HCT116 (cell line): ENCODE measurements at regions not wholly inside any gene's neighbourhood (a gene's known extent, or its start where the extent isn't known, plus 50 kb on each side); places are given as distances from the start of the nearest gene placed in this dataset.

Experiments used
- ATAC-seq: fragments of 200-7000 bp; cut with Tn5 transposase; 2 replicates; pipeline ENCODE4 v1.9.1; 2020; ENCODE audit warnings: mild to moderate bottlenecking, moderate library complexity
- BruUV-seq: library from RNA; stranded (reverse); fragments of 400-500 nt; replicated peaks from 2 replicates; lab custom pipeline; 2021; lab: Mats Ljungman, UMichigan
- CTCF ChIA-PET: fragments of 300-600 bp; sonication (Branson Sonifier 250); formaldehyde crosslinking; loops from one replicate; lab custom pipeline; 2021; ENCODE audit warnings: antibody characterized with exemption; lab: Charles Lee
- POLR2A ChIA-PET: fragments of 300-600, 350-600 bp; sonication (Branson Sonifier 250); formaldehyde crosslinking; loops from one replicate; lab custom pipeline; 2021; ENCODE audit warnings: antibody characterized with exemption; lab: Charles Lee
- RAD21 ChIA-PET, 2 experiments: fragments of 300-600 bp; sonication (Branson Sonifier 250); formaldehyde crosslinking; loops; one replicate each; lab custom pipeline; 2023; ENCODE audit warnings: low total read pairs in 2 of 2; ENCODE audit not compliant: uncharacterized antibody in 2 of 2, unreplicated experiment in 2 of 2, low non-redundant PET in 1 of 2; lab: Charles Lee
- DNase-seq: peaks from one replicate; pipeline ENCODE4 v3.0.0-alpha.2; 2010; ENCODE audit warnings: low read depth, low spot score
- H2AFZ ChIP-seq: fragments of 200-600 bp; shearing (Covaris generic), sonication (generic); 2 replicates; pipeline ENCODE4 v1.6.1; 2017; ENCODE audit warnings: low read depth, mixed run types, mixed read lengths, antibody characterized with exemption, low read length; ENCODE audit not compliant: poor library complexity, severe bottlenecking
- H3K27ac ChIP-seq: 2 replicates; pipeline ENCODE4 v1.5.1; 2012; ENCODE audit warnings: low read depth, low read length
- H3K27me3 ChIP-seq: fragments of 200-600 bp; sonication (generic); 2 replicates; pipeline ENCODE4 v1.6.1; 2016; ENCODE audit warnings: mixed run types, low read length, mixed read lengths; ENCODE audit not compliant: insufficient read depth
- H3K36me3 ChIP-seq, 2 experiments: fragments of 200-500 bp in 1 of 2; fragments of 200-600 bp in 1 of 2; sonication (Bioruptor generic) in 1 of 2; sonication (generic) in 1 of 2; 2 replicates each; pipeline versions ENCODE4 v1.5.1 to v1.6.1; 2014 to 2016; ENCODE audit warnings: low read length in 2 of 2, inconsistent platforms in 1 of 2, mixed read lengths in 1 of 2, mixed run types in 1 of 2; ENCODE audit not compliant: insufficient read depth in 2 of 2, control insufficient read depth in 1 of 2
- H3K4me1 ChIP-seq, 2 experiments: fragments of 200-600 bp in 1 of 2; sonication (generic) in 1 of 2; 2 replicates each; pipeline versions ENCODE4 v1.5.1 to v1.6.1; 2012 to 2017; ENCODE audit warnings: low read length in 2 of 2, inconsistent platforms in 1 of 2, mild to moderate bottlenecking in 1 of 2, mixed read lengths in 1 of 2, mixed run types in 1 of 2, moderate library complexity in 1 of 2; ENCODE audit not compliant: insufficient read depth in 2 of 2, control insufficient read depth in 1 of 2
- H3K4me2 ChIP-seq: fragments of 200-600 bp; sonication (generic); 2 replicates; pipeline ENCODE4 v1.6.1; 2017; ENCODE audit warnings: mixed run types, low read length, mixed read lengths
- H3K4me3 ChIP-seq, 2 experiments: fragments of 200-600 bp in 1 of 2; sonication (generic) in 1 of 2; replicated peaks in 1 of 2; 2 replicates each; pipeline ENCODE4 v1.5.1; 2011 to 2016; ENCODE audit warnings: low read length in 2 of 2, control low read depth in 1 of 2, low read depth in 1 of 2, mild to moderate bottlenecking in 1 of 2, mixed read lengths in 1 of 2, mixed run types in 1 of 2
- H3K79me2 ChIP-seq: fragments of 200-600 bp; sonication (generic); 2 replicates; pipeline ENCODE4 v1.6.1; 2017; ENCODE audit warnings: mild to moderate bottlenecking, mixed run types, low read length, moderate library complexity, mixed read lengths; ENCODE audit not compliant: insufficient read depth
- H3K9ac ChIP-seq: fragments of 200-600 bp; sonication (generic); 2 replicates; pipeline ENCODE4 v1.6.1; 2016; ENCODE audit warnings: low read length, mixed read lengths
- H3K9me2 ChIP-seq: fragments of 200-600 bp; sonication (generic), shearing (Covaris generic); 2 replicates; pipeline ENCODE4 v1.6.1; 2017; ENCODE audit warnings: mixed run types, mild to moderate bottlenecking, moderate library complexity; ENCODE audit not compliant: insufficient read depth
- H3K9me3 ChIP-seq, 2 experiments: fragments of 200-500 bp in 1 of 2; fragments of 200-600 bp in 1 of 2; sonication (Bioruptor generic) in 1 of 2; sonication (generic) in 1 of 2; 2 replicates each; pipeline ENCODE4 v1.6.1; 2014 to 2017; ENCODE audit warnings: low read length in 2 of 2, mixed read lengths in 2 of 2, inconsistent platforms in 1 of 2, low read depth in 1 of 2, mild to moderate bottlenecking in 1 of 2, mixed run types in 1 of 2, moderate library complexity in 1 of 2; ENCODE audit not compliant: control insufficient read depth in 1 of 2, insufficient read depth in 1 of 2
- H4K20me1 ChIP-seq: fragments of 200-600 bp; sonication (generic), shearing (Covaris generic); 2 replicates; pipeline ENCODE4 v1.6.1; 2017; ENCODE audit warnings: mixed run types, mild to moderate bottlenecking, moderate library complexity; ENCODE audit not compliant: insufficient read depth
- EGR1 ChIP-seq: IDR thresholded peaks from 2 replicates; pipeline ENCODE4 v1.6.1; 2012; ENCODE audit warnings: low read depth
- EZH2 ChIP-seq: fragments of 200-600 bp; sonication (generic); IDR thresholded peaks from 2 replicates; pipeline ENCODE4 v1.6.1; 2017; ENCODE audit warnings: antibody characterized with exemption, mixed run types
- FOSL1 ChIP-seq: IDR thresholded peaks from 2 replicates; pipeline ENCODE4 v1.6.1; 2012; ENCODE audit warnings: low read depth
- POLR2AphosphoS5 ChIP-seq: IDR thresholded peaks from 2 replicates; pipeline ENCODE4 v1.6.1; 2011; ENCODE audit warnings: mild to moderate bottlenecking, low read depth, low read length, moderate library complexity
- SRF ChIP-seq: IDR thresholded peaks from 2 replicates; pipeline ENCODE4 v1.6.1; 2012; ENCODE audit warnings: low read depth
- YY1 ChIP-seq: IDR thresholded peaks from 2 replicates; pipeline ENCODE4 v1.6.1; 2011; ENCODE audit warnings: low read length, low read depth, moderate library complexity, mild to moderate bottlenecking; ENCODE audit not compliant: insufficient replicate concordance; ENCODE audit errors: extremely low read depth
- intact Hi-C: fragments of 100-400 bp; cut with micrococcal nuclease; formaldehyde crosslinking; loops from 2 replicates; pipeline ENCODE4 v1.10.0; 2022
- TF ChIP-seq, protein P1 (sequence below): IDR thresholded peaks from 2 replicates; pipeline ENCODE4 v1.6.1; 2012
- TF ChIP-seq, protein P2 (sequence below): IDR thresholded peaks from 2 replicates; pipeline ENCODE4 v1.6.1; 2012; ENCODE audit warnings: low read depth

DNA sequence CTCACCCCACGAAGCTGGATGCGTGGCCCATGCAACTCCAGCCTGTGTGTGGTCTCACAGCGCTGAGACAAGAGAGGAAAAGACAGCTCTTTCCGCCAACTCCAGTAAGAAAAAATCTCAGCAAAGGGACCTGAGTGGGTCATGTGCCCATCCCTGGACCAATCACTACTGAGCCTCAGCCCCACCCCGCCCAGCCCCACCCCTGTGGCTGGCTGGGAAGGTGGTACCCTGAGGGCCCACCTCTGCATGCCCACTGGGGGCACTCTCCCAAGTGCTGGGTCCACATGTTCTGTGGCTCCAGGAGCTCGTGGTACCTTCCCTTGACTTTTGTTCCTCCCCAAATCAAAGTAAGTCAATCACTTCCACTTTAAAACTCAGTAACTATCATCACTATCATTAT, 105.1 kb upstream of the SMIM23 start (continued):
- TF ChIP-seq, protein P1, sequence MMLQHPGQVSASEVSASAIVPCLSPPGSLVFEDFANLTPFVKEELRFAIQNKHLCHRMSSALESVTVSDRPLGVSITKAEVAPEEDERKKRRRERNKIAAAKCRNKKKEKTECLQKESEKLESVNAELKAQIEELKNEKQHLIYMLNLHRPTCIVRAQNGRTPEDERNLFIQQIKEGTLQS = no peak
- TF ChIP-seq EZH2 = no peak
- TF ChIP-seq, protein P2, sequence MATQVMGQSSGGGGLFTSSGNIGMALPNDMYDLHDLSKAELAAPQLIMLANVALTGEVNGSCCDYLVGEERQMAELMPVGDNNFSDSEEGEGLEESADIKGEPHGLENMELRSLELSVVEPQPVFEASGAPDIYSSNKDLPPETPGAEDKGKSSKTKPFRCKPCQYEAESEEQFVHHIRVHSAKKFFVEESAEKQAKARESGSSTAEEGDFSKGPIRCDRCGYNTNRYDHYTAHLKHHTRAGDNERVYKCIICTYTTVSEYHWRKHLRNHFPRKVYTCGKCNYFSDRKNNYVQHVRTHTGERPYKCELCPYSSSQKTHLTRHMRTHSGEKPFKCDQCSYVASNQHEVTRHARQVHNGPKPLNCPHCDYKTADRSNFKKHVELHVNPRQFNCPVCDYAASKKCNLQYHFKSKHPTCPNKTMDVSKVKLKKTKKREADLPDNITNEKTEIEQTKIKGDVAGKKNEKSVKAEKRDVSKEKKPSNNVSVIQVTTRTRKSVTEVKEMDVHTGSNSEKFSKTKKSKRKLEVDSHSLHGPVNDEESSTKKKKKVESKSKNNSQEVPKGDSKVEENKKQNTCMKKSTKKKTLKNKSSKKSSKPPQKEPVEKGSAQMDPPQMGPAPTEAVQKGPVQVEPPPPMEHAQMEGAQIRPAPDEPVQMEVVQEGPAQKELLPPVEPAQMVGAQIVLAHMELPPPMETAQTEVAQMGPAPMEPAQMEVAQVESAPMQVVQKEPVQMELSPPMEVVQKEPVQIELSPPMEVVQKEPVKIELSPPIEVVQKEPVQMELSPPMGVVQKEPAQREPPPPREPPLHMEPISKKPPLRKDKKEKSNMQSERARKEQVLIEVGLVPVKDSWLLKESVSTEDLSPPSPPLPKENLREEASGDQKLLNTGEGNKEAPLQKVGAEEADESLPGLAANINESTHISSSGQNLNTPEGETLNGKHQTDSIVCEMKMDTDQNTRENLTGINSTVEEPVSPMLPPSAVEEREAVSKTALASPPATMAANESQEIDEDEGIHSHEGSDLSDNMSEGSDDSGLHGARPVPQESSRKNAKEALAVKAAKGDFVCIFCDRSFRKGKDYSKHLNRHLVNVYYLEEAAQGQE = no peak

DNA sequence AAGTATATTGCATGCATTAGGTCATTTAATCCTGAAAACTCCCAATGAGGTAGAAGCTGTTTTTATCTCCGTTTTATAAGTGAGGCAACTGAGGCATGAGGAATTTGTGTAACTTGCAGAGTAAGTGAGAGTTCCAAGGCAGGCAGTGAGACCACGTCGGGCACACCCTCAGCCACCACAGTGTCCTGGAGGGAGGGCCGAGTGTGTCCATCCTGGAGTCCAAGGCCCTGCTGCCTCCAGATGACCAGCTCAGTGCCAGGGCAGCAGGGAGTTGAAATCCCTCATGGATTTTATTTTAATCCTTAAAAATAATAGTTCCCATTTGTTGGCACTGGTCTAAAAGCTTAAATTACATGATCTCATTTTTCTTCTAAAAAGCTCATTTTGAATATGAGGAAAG, 104.6 kb upstream of the SMIM23 start:
- no peaks in the 10 kb centered on the region for H3K9me3 ChIP-seq
- intact Hi-C loops = no loop called here
- CTCF ChIA-PET = interaction anchor here (0.7 kb wide), 1 partner anchor 11 kb away, joined by 3 read pairs; no protein-coding TSS in a partner anchor
- POLR2A ChIA-PET = no interaction called here
- BruUV-seq = no TSS peak
- H3K4me1 ChIP-seq = no peaks in the 10 kb centered on the region
- no peak overlapping the region for H3K4me2 ChIP-seq
- RAD21 ChIA-PET = no interaction called here
- H3K36me3 ChIP-seq = no peaks in the 10 kb centered on the region
- TF ChIP-seq FOSL1 (no peak), EGR1 (no peak), YY1 (no peak), SRF (no peak), EZH2 (no peak), POLR2AphosphoS5 (no peak)
- TF ChIP-seq, all 23 proteins: peak for 0
- no peak for ATAC-seq
- H3K27ac ChIP-seq = no peak overlapping the region
- no peak overlapping the region for H3K9ac ChIP-seq
- H3K9me2 ChIP-seq = no peaks in the 10 kb centered on the region
- H3K79me2 ChIP-seq = no peaks in the 10 kb centered on the region
- no peak overlapping the region for H3K4me3 ChIP-seq
- H2AFZ ChIP-seq = no peak overlapping the region
- DNase-seq = no peak
- no peaks in the 10 kb centered on the region for H4K20me1 ChIP-seq
- H3K27me3 ChIP-seq = peaks cover 18% of the 10 kb centered on the region; the same call in 1 of the 2 replicates
